Heart right ventricle (tissue), 16 donors: ENCODE measurements at regions not wholly inside any gene's neighbourhood (a gene's known extent, or its start where the extent isn't known, plus 50 kb on each side); places are given as distances from the start of the nearest gene placed in this dataset.

Experiments used
- ATAC-seq, 8 donors: fragments of 200-7000 bp; cut with Tn5 transposase; one replicate each; pipeline ENCODE4 v1.9.1; 2020; ENCODE audit warnings: mild to moderate bottlenecking in 8 of 8, moderate library complexity in 8 of 8, moderate number of reproducible peaks in 1 of 8
- DNase-seq, 2 donors: peaks; one replicate each; pipeline ENCODE4 v3.0.0-alpha.2; 2020
- H3K27ac ChIP-seq, 10 donors: fragments of 200-600 bp; sonication (generic) in 2 of 10; one replicate each; pipeline versions ENCODE4 v1.5.0 to v1.8.0; 2020 to 2022; ENCODE audit warnings: mild to moderate bottlenecking in 3 of 10
- H3K27me3 ChIP-seq, 7 donors: fragments of 200-600 bp; one replicate each; pipeline ENCODE4 v1.8.0; 2021 to 2022; ENCODE audit warnings: mild to moderate bottlenecking in 2 of 7
- H3K36me3 ChIP-seq, 9 donors: fragments of 200-600 bp; sonication (generic) in 1 of 9; one replicate each; pipeline versions ENCODE4 v1.5.0 to v1.8.0; 2020 to 2022; ENCODE audit warnings: mild to moderate bottlenecking in 2 of 9
- H3K4me1 ChIP-seq, 9 donors: fragments of 200-600 bp; sonication (generic) in 1 of 9; one replicate each; pipeline versions ENCODE4 v1.5.0 to v1.8.0; 2020 to 2022; ENCODE audit warnings: mild to moderate bottlenecking in 4 of 9
- H3K4me3 ChIP-seq, 10 donors: fragments of 200-600 bp; sonication (generic) in 2 of 10; one replicate each; pipeline versions ENCODE4 v1.5.0 to v1.8.0; 2020 to 2022; ENCODE audit warnings: mild to moderate bottlenecking in 7 of 10, moderate library complexity in 2 of 10
- H3K9me3 ChIP-seq, 11 donors: fragments of 200-600 bp in 10 of 11; sonication (generic) in 2 of 11; one replicate each; pipeline versions ENCODE4 v1.5.0 to v1.8.0; 2013 to 2022; ENCODE audit warnings: mild to moderate bottlenecking in 2 of 11, control low read depth in 1 of 11, moderate library complexity in 1 of 11
- CTCF ChIP-seq, 9 donors: fragments of 200-600 bp; sonication (generic) in 2 of 9; IDR thresholded peaks; one replicate each; pipeline versions ENCODE4 v1.5.0 to v1.8.0; 2021 to 2022; ENCODE audit warnings: antibody characterized with exemption in 9 of 9, mild to moderate bottlenecking in 5 of 9, moderate library complexity in 1 of 9
- WGBS, 2 donors: extraction: QIAGEN DNeasy Blood & Tissue Kit; methylation state at CpG; one replicate each; pipeline ENCODE4 v1.1.7; 2013; ENCODE audit warnings: inconsistent platforms in 1 of 2; 5-methylcytosine and 5-hydroxymethylcytosine counted together
- intact Hi-C, 10 donors: fragments of 100-400 bp; cut with DNase I; formaldehyde crosslinking; loops; one replicate each; pipeline versions ENCODE4 v1.11.1 to v1.14.2; 2022
- donor health status: Arrhythmogenic right ventricular cardiomyopathy.
- donor health status: ischemic (EF 13 %, LVEDD 7.1; RV severe dilation, severe dysfunction).
- donor health status: healthy with polysubstance abuse.
- donor health status: DM: no; HTN: yes; CAD: no.
- donor health status: DM: no; HTN: no; CAD: no.
- donor health status: ischemic (EF 25% LVEDD 6.9; RV normal size, moderate dysfunction).
- donor health status: ischemic (EF 25% LVEDD 5.7; RV mildly dilated, moderate dysfunction).
- donor health status: healthy.
- donor health status: DM: yes; HTN: yes; CAD: no.
- donor health status: Ischemic cardiomyopathy.
- donor health status: ischemic (EF 35%, LVEDD 5.7; RV mildly dilated, moderate dysfunction).
- donor health status: nonischemic (EF 11% LVEDD 7.7; RV severe dilation, severe dysfunction).
- donor health status: DM: yes; HTN: yes; CAD: no.
- donor health status: PGD.
- donor health status: ischemic (EF 29% LVEDD 5.4; RV normal size, mild dysfunction).
- donor health status: nonischemic (EF 23%, LVEDD 6.1; RV moderate dilation, normal function).

GRCh38 chr7:19919261-19920095, 146.1 kb upstream of the TMEM196 start:
- Histone ChIP-seq H3K27ac (peak overlapping the region in 2 of 10 donors; percentile 27 to 45), H3K4me1 (peaks cover 0 to 6% (median 0%) of the 10 kb centered on the region in 9 donors), H3K9me3 (no peaks in the 10 kb centered on the region), H3K4me3 (no peak overlapping the region), H3K36me3 (no peaks in the 10 kb centered on the region), H3K27me3 (no peaks in the 10 kb centered on the region)
- WGBS, 2 donors, result 38 to 40% methylated on average over 6 of the region's 6 CpGs
- ATAC-seq (no peak), DNase-seq (no peak)
- TF ChIP-seq CTCF (IDR thresholded peaks at IDR 0.05), result no peak
- intact Hi-C loops, result no loop called here

GRCh38 chr7:19916046-19916445, 142.6 kb upstream of the TMEM196 start:
- ATAC-seq (no peak), DNase-seq (no peak)
- Histone ChIP-seq H3K4me1 (peaks cover 0 to 6% (median 0%) of the 10 kb centered on the region in 9 donors), H3K9me3 (no peaks in the 10 kb centered on the region), H3K27ac (no peak overlapping the region), H3K4me3 (no peak overlapping the region), H3K27me3 (no peaks in the 10 kb centered on the region), H3K36me3 (no peaks in the 10 kb centered on the region)
- TF ChIP-seq CTCF (IDR thresholded peaks at IDR 0.05), result no peak
- intact Hi-C loops, result no loop called here
- 93 to 94% methylated on average over 1 of the region's 1 CpG for WGBS, 2 donors

DNA sequence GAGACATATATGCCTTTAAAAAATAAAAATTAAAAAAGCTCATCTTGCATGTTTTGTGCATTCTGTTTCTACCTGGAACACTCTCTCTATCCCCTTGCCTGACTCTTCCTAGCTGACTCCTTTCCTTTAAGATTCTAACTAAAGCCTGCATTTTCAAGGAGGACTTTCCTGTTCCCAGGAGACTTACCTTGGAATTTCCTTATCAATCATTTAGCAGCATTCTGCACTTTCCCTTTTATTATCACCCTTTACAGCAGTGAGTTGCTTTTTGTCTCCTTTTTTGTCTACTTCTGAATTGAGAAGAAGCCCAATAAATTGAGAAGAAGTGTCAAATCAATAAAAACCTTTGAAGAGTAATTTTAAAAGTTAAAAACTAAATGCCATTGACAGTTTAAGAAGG, 142.2 kb upstream of the TMEM196 start:
- no peaks in the 10 kb centered on the region for H3K9me3 ChIP-seq
- no peak overlapping the region for H3K27ac ChIP-seq
- intact Hi-C loops, result no loop called here
- no peak for DNase-seq
- no peak for ATAC-seq
- no peak overlapping the region for H3K4me3 ChIP-seq
- no peaks in the 10 kb centered on the region for H3K27me3 ChIP-seq
- no peak for TF ChIP-seq CTCF (IDR thresholded peaks at IDR 0.05)
- H3K36me3 ChIP-seq, result no peaks in the 10 kb centered on the region
- peaks cover 0 to 6% (median 0%) of the 10 kb centered on the region in 9 donors for H3K4me1 ChIP-seq

DNA sequence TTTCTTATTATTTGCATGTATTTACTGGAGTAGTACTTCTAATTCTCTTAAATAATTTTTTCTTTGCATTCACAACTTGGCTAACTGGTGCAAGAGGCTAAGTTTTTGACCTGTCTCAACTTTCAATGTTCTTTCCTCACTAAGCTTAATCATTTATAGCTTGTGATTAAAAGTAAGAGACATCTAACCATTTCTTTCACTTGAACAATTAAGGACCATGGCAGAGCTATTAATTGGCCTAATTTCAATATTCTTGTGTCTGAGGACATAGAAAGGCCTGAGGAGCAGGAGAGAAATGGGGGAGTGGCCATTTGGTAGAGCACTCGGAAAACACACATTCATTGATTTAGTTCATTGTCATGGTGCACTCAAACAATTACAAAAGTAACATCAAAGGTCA, 141.4 kb upstream of the TMEM196 start:
- intact Hi-C loops, result no loop called here
- H3K27ac ChIP-seq, result no peak overlapping the region
- H3K27me3 ChIP-seq, result no peaks in the 10 kb centered on the region
- peaks cover 0 to 4% (median 0%) of the 10 kb centered on the region in 9 donors for H3K4me1 ChIP-seq
- no peak overlapping the region for H3K4me3 ChIP-seq
- ATAC-seq, result no peak
- H3K9me3 ChIP-seq, result peaks cover 0 to 5% (median 0%) of the 10 kb centered on the region in 11 donors
- DNase-seq, result no peak
- H3K36me3 ChIP-seq, result no peaks in the 10 kb centered on the region
- WGBS, 2 donors, result 85 to 88% methylated on average over 1 of the region's 1 CpG
- no peak for TF ChIP-seq CTCF (IDR thresholded peaks at IDR 0.05)
